Liver (tissue), 8 donors: ENCODE measurements at regions not wholly inside any gene's neighbourhood (a gene's known extent, or its start where the extent isn't known, plus 50 kb on each side); places are given as distances from the start of the nearest gene placed in this dataset.

Experiments used
- DNase-seq: peaks from one replicate; pipeline ENCODE4 v3.0.0-alpha.2; 2017; ENCODE audit warnings: low spot score
- H3K27ac ChIP-seq, 2 donors: one replicate each; pipeline ENCODE4 v1.7.0; 2013; ENCODE audit warnings: inconsistent platforms in 2 of 2, low read length in 2 of 2, control low read depth in 1 of 2, low read depth in 1 of 2, mild to moderate bottlenecking in 1 of 2
- H3K27me3 ChIP-seq, 4 donors: one replicate each; pipeline versions ENCODE4 v1.6.1 to v1.7.0; 2013; ENCODE audit warnings: low read length in 3 of 4, inconsistent platforms in 1 of 4, mild to moderate bottlenecking in 1 of 4, moderate library complexity in 1 of 4; ENCODE audit not compliant: control insufficient read depth in 4 of 4, insufficient read depth in 4 of 4
- H3K36me3 ChIP-seq, 4 donors: one replicate each; pipeline versions ENCODE4 v1.6.1 to v1.7.0; 2013; ENCODE audit warnings: low read length in 3 of 4, mild to moderate bottlenecking in 3 of 4, low read depth in 1 of 4, moderate library complexity in 1 of 4; ENCODE audit not compliant: control insufficient read depth in 4 of 4, insufficient read depth in 3 of 4
- H3K4me1 ChIP-seq, 4 donors: one replicate each; pipeline versions ENCODE4 v1.6.1 to v1.7.0; 2013; ENCODE audit warnings: low read length in 3 of 4, mild to moderate bottlenecking in 3 of 4, moderate library complexity in 1 of 4; ENCODE audit not compliant: control insufficient read depth in 4 of 4, insufficient read depth in 4 of 4
- H3K4me3 ChIP-seq, 3 donors: one replicate each; pipeline versions ENCODE4 v1.6.1 to v1.7.0; 2013; ENCODE audit warnings: low read length in 3 of 3, control low read depth in 1 of 3, low read depth in 1 of 3, mild to moderate bottlenecking in 1 of 3
- H3K9ac ChIP-seq, 2 donors: one replicate each; pipeline ENCODE4 v1.7.0; 2013; ENCODE audit warnings: low read length in 2 of 2, mild to moderate bottlenecking in 2 of 2, moderate library complexity in 2 of 2, control low read depth in 1 of 2, low read depth in 1 of 2
- H3K9me3 ChIP-seq, 4 donors: one replicate each; pipeline versions ENCODE4 v1.6.1 to v1.7.0; 2013; ENCODE audit warnings: low read length in 3 of 4; ENCODE audit not compliant: control insufficient read depth in 4 of 4
- ATF3 ChIP-seq: IDR thresholded peaks from 2 replicates; pipeline ENCODE4 v1.6.1; 2016; ENCODE audit warnings: antibody characterized with exemption
- EGR1 ChIP-seq, 2 donors: IDR thresholded peaks; 2 replicates each; pipeline ENCODE4 v1.6.1; 2016 to 2018; ENCODE audit warnings: antibody characterized with exemption in 2 of 2, low read depth in 2 of 2
- FOXA1 ChIP-seq: IDR thresholded peaks from 2 replicates; pipeline ENCODE4 v1.6.1; 2016; ENCODE audit warnings: antibody characterized with exemption
- FOXA2 ChIP-seq: IDR thresholded peaks from 2 replicates; pipeline ENCODE4 v1.6.1; 2016; ENCODE audit warnings: antibody characterized with exemption
- GABPA ChIP-seq, 2 donors: IDR thresholded peaks in 1 of 2; conservative IDR thresholded peaks in 1 of 2; 2 replicates each; pipeline ENCODE4 v1.6.1; 2016; ENCODE audit warnings: antibody characterized with exemption in 2 of 2, mild to moderate bottlenecking in 1 of 2, moderate library complexity in 1 of 2
- HNF4A ChIP-seq, 2 donors: conservative IDR thresholded peaks; 2 replicates each; pipeline ENCODE4 v1.6.1; 2016; ENCODE audit warnings: antibody characterized with exemption in 2 of 2, mild to moderate bottlenecking in 2 of 2
- HNF4G ChIP-seq: IDR thresholded peaks from 2 replicates; pipeline ENCODE4 v1.6.1; 2016; ENCODE audit warnings: antibody characterized with exemption
- JUND ChIP-seq, 2 donors: IDR thresholded peaks; 2 replicates each; pipeline ENCODE4 v1.6.1; 2016; ENCODE audit warnings: antibody characterized with exemption in 2 of 2
- NR2F2 ChIP-seq: IDR thresholded peaks from 2 replicates; pipeline ENCODE4 v1.6.1; 2016; ENCODE audit warnings: antibody characterized with exemption
- RAD21 ChIP-seq, 2 donors: IDR thresholded peaks; 2 replicates each; pipeline ENCODE4 v1.6.1; 2016; ENCODE audit warnings: antibody characterized with exemption in 2 of 2, mild to moderate bottlenecking in 2 of 2
- RXRA ChIP-seq, 2 donors: IDR thresholded peaks; 2 replicates each; pipeline ENCODE4 v1.6.1; 2017 to 2018; ENCODE audit warnings: antibody characterized with exemption in 2 of 2, mild to moderate bottlenecking in 1 of 2
- SP1 ChIP-seq: IDR thresholded peaks from 2 replicates; pipeline ENCODE4 v1.6.1; 2018; ENCODE audit warnings: antibody characterized with exemption, mild to moderate bottlenecking
- TAF1 ChIP-seq: conservative IDR thresholded peaks from 2 replicates; pipeline ENCODE4 v1.6.1; 2016; ENCODE audit warnings: antibody characterized with exemption, mild to moderate bottlenecking
- YY1 ChIP-seq: IDR thresholded peaks from 2 replicates; pipeline ENCODE4 v1.6.1; 2016; ENCODE audit warnings: antibody characterized with exemption, mild to moderate bottlenecking
- WGBS: extraction: QIAGEN DNeasy Blood & Tissue Kit; methylation state at CpG from one replicate; pipeline ENCODE4 v1.1.7; 2013; 5-methylcytosine and 5-hydroxymethylcytosine counted together
- TF ChIP-seq, protein P1 (sequence below): IDR thresholded peaks from 2 replicates; pipeline ENCODE4 v1.6.1; 2016; ENCODE audit warnings: antibody characterized with exemption
- TF ChIP-seq, protein P2 (sequence below): fragments of 150-350 bp; IDR thresholded peaks from 2 replicates; pipeline ENCODE4 v1.5.1; 2017; ENCODE audit warnings: improper control_type of control experiment, low read depth, low read length; ENCODE audit not compliant: missing input control
- TF ChIP-seq, protein P3 (sequence below): IDR thresholded peaks from 2 replicates; pipeline ENCODE4 v1.6.1; 2016; ENCODE audit warnings: antibody characterized with exemption, mild to moderate bottlenecking
- TF ChIP-seq, protein P4 (sequence below): IDR thresholded peaks from 2 replicates; pipeline ENCODE4 v1.6.1; 2016; ENCODE audit warnings: antibody characterized with exemption
- donor health status: healthy.
- donor health status: healthy.
- donor health status: healthy.
- donor health status: healthy.
- donor health status: healthy.

GRCh38 chr4:53671757-53672156, 80.5 kb upstream of the LNX1 start:
- Histone ChIP-seq H3K9me3 (no peaks in the 10 kb centered on the region), H3K27ac (peak overlapping the region in 1 of 2 donors; percentile 64), H3K4me3 (no peak overlapping the region), H3K4me1 (peaks cover 1 to 11% (median 7%) of the 10 kb centered on the region in 4 donors), H3K9ac (no peak overlapping the region), H3K27me3 (no peaks in the 10 kb centered on the region), H3K36me3 (no peaks in the 10 kb centered on the region)
- no peak for DNase-seq
- TF ChIP-seq RAD21 (IDR thresholded peaks at IDR 0.05): peak; percentile 55 to 57
- TF ChIP-seq, protein P1, sequence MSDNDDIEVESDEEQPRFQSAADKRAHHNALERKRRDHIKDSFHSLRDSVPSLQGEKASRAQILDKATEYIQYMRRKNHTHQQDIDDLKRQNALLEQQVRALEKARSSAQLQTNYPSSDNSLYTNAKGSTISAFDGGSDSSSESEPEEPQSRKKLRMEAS: peak; percentile 57
- no peak for TF ChIP-seq TAF1
- TF ChIP-seq HNF4G: no peak
- TF ChIP-seq, protein P2, sequence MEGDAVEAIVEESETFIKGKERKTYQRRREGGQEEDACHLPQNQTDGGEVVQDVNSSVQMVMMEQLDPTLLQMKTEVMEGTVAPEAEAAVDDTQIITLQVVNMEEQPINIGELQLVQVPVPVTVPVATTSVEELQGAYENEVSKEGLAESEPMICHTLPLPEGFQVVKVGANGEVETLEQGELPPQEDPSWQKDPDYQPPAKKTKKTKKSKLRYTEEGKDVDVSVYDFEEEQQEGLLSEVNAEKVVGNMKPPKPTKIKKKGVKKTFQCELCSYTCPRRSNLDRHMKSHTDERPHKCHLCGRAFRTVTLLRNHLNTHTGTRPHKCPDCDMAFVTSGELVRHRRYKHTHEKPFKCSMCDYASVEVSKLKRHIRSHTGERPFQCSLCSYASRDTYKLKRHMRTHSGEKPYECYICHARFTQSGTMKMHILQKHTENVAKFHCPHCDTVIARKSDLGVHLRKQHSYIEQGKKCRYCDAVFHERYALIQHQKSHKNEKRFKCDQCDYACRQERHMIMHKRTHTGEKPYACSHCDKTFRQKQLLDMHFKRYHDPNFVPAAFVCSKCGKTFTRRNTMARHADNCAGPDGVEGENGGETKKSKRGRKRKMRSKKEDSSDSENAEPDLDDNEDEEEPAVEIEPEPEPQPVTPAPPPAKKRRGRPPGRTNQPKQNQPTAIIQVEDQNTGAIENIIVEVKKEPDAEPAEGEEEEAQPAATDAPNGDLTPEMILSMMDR: no peak
- TF ChIP-seq ATF3: no peak
- TF ChIP-seq JUND (IDR thresholded peaks at IDR 0.05): no peak
- TF ChIP-seq HNF4A (conservative IDR thresholded peaks at IDR 0.05): peak; percentile 49 to 66
- peak; percentile 93 for TF ChIP-seq FOXA2
- TF ChIP-seq, protein P3, sequence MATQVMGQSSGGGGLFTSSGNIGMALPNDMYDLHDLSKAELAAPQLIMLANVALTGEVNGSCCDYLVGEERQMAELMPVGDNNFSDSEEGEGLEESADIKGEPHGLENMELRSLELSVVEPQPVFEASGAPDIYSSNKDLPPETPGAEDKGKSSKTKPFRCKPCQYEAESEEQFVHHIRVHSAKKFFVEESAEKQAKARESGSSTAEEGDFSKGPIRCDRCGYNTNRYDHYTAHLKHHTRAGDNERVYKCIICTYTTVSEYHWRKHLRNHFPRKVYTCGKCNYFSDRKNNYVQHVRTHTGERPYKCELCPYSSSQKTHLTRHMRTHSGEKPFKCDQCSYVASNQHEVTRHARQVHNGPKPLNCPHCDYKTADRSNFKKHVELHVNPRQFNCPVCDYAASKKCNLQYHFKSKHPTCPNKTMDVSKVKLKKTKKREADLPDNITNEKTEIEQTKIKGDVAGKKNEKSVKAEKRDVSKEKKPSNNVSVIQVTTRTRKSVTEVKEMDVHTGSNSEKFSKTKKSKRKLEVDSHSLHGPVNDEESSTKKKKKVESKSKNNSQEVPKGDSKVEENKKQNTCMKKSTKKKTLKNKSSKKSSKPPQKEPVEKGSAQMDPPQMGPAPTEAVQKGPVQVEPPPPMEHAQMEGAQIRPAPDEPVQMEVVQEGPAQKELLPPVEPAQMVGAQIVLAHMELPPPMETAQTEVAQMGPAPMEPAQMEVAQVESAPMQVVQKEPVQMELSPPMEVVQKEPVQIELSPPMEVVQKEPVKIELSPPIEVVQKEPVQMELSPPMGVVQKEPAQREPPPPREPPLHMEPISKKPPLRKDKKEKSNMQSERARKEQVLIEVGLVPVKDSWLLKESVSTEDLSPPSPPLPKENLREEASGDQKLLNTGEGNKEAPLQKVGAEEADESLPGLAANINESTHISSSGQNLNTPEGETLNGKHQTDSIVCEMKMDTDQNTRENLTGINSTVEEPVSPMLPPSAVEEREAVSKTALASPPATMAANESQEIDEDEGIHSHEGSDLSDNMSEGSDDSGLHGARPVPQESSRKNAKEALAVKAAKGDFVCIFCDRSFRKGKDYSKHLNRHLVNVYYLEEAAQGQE: no peak
- TF ChIP-seq EGR1 (IDR thresholded peaks at IDR 0.05; ENCODE audit: low read depth in 2 of 2): peak in 1 of 2 donors; percentile 23
- TF ChIP-seq, protein P4, sequence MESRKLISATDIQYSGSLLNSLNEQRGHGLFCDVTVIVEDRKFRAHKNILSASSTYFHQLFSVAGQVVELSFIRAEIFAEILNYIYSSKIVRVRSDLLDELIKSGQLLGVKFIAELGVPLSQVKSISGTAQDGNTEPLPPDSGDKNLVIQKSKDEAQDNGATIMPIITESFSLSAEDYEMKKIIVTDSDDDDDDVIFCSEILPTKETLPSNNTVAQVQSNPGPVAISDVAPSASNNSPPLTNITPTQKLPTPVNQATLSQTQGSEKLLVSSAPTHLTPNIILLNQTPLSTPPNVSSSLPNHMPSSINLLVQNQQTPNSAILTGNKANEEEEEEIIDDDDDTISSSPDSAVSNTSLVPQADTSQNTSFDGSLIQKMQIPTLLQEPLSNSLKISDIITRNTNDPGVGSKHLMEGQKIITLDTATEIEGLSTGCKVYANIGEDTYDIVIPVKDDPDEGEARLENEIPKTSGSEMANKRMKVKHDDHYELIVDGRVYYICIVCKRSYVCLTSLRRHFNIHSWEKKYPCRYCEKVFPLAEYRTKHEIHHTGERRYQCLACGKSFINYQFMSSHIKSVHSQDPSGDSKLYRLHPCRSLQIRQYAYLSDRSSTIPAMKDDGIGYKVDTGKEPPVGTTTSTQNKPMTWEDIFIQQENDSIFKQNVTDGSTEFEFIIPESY: no peak
- TF ChIP-seq GABPA (IDR thresholded peaks at IDR 0.05 in 1 of 2, conservative IDR thresholded peaks at IDR 0.05 in 1 of 2): no peak
- TF ChIP-seq FOXA1: peak; percentile 92
- peak; percentile 68 for TF ChIP-seq SP1
- TF ChIP-seq YY1: peak; percentile 68
- TF ChIP-seq RXRA (IDR thresholded peaks at IDR 0.05): peak; percentile 26 to 72
- no peak for TF ChIP-seq NR2F2
- WGBS: 19% methylated on average over 2 of the region's 2 CpGs
